GM12878 (cell line): ENCODE measurements at regions not wholly inside any gene's neighbourhood (a gene's known extent, or its start where the extent isn't known, plus 50 kb on each side); places are given as distances from the start of the nearest gene placed in this dataset.

Experiments
- HCFC1 ChIP-seq: fragments of 150-350 bp; IDR thresholded peaks from 2 replicates; pipeline ENCODE4 v1.6.1; 2014; ENCODE audit warnings: low read length
- SMC3 ChIP-seq: IDR thresholded peaks from 2 replicates; pipeline ENCODE4 v1.6.1; 2011; ENCODE audit warnings: low read length, improper control_type of control experiment, borderline replicate concordance
- SRF ChIP-seq, 2 experiments: IDR thresholded peaks; 2 replicates each; pipeline ENCODE4 v1.6.1; 2011; ENCODE audit warnings: low read depth in 2 of 2, low read length in 2 of 2, mild to moderate bottlenecking in 1 of 2, moderate library complexity in 1 of 2
- YBX1 ChIP-seq: fragments of 450-650 bp; IDR thresholded peaks from 2 replicates; pipeline ENCODE4 v1.6.1; 2016; ENCODE audit warnings: antibody characterized with exemption

GRCh38 chr14:71773898-71774481, 158.2 kb upstream of the RGS6 start:
- no peak for TF ChIP-seq HCFC1
- TF ChIP-seq YBX1: no peak
- TF ChIP-seq SRF (IDR thresholded peaks at IDR 0.05; ENCODE audit: low read depth in 2 of 2, low read length in 2 of 2): no peak
- no peak for TF ChIP-seq SMC3
